Liver (tissue), 8 donors: ENCODE measurements at regions not wholly inside any gene's neighbourhood (a gene's known extent, or its start where the extent isn't known, plus 50 kb on each side); places are given as distances from the start of the nearest gene placed in this dataset.

Source experiments
- DNase-seq: peaks from one replicate; pipeline ENCODE4 v3.0.0-alpha.2; 2017; ENCODE audit warnings: low spot score
- H3K27ac ChIP-seq, 2 donors: one replicate each; pipeline ENCODE4 v1.7.0; 2013; ENCODE audit warnings: inconsistent platforms in 2 of 2, low read length in 2 of 2, control low read depth in 1 of 2, low read depth in 1 of 2, mild to moderate bottlenecking in 1 of 2
- H3K27me3 ChIP-seq, 4 donors: one replicate each; pipeline versions ENCODE4 v1.6.1 to v1.7.0; 2013; ENCODE audit warnings: low read length in 3 of 4, inconsistent platforms in 1 of 4, mild to moderate bottlenecking in 1 of 4, moderate library complexity in 1 of 4; ENCODE audit not compliant: control insufficient read depth in 4 of 4, insufficient read depth in 4 of 4
- H3K36me3 ChIP-seq, 4 donors: one replicate each; pipeline versions ENCODE4 v1.6.1 to v1.7.0; 2013; ENCODE audit warnings: low read length in 3 of 4, mild to moderate bottlenecking in 3 of 4, low read depth in 1 of 4, moderate library complexity in 1 of 4; ENCODE audit not compliant: control insufficient read depth in 4 of 4, insufficient read depth in 3 of 4
- H3K4me1 ChIP-seq, 4 donors: one replicate each; pipeline versions ENCODE4 v1.6.1 to v1.7.0; 2013; ENCODE audit warnings: low read length in 3 of 4, mild to moderate bottlenecking in 3 of 4, moderate library complexity in 1 of 4; ENCODE audit not compliant: control insufficient read depth in 4 of 4, insufficient read depth in 4 of 4
- H3K4me3 ChIP-seq, 3 donors: one replicate each; pipeline versions ENCODE4 v1.6.1 to v1.7.0; 2013; ENCODE audit warnings: low read length in 3 of 3, control low read depth in 1 of 3, low read depth in 1 of 3, mild to moderate bottlenecking in 1 of 3
- H3K9ac ChIP-seq, 2 donors: one replicate each; pipeline ENCODE4 v1.7.0; 2013; ENCODE audit warnings: low read length in 2 of 2, mild to moderate bottlenecking in 2 of 2, moderate library complexity in 2 of 2, control low read depth in 1 of 2, low read depth in 1 of 2
- H3K9me3 ChIP-seq, 4 donors: one replicate each; pipeline versions ENCODE4 v1.6.1 to v1.7.0; 2013; ENCODE audit warnings: low read length in 3 of 4; ENCODE audit not compliant: control insufficient read depth in 4 of 4
- EGR1 ChIP-seq, 2 donors: IDR thresholded peaks; 2 replicates each; pipeline ENCODE4 v1.6.1; 2016 to 2018; ENCODE audit warnings: antibody characterized with exemption in 2 of 2, low read depth in 2 of 2
- FOXA2 ChIP-seq: IDR thresholded peaks from 2 replicates; pipeline ENCODE4 v1.6.1; 2016; ENCODE audit warnings: antibody characterized with exemption
- GABPA ChIP-seq, 2 donors: IDR thresholded peaks in 1 of 2; conservative IDR thresholded peaks in 1 of 2; 2 replicates each; pipeline ENCODE4 v1.6.1; 2016; ENCODE audit warnings: antibody characterized with exemption in 2 of 2, mild to moderate bottlenecking in 1 of 2, moderate library complexity in 1 of 2
- HNF4G ChIP-seq: IDR thresholded peaks from 2 replicates; pipeline ENCODE4 v1.6.1; 2016; ENCODE audit warnings: antibody characterized with exemption
- JUND ChIP-seq, 2 donors: IDR thresholded peaks; 2 replicates each; pipeline ENCODE4 v1.6.1; 2016; ENCODE audit warnings: antibody characterized with exemption in 2 of 2
- NR2F2 ChIP-seq: IDR thresholded peaks from 2 replicates; pipeline ENCODE4 v1.6.1; 2016; ENCODE audit warnings: antibody characterized with exemption
- RAD21 ChIP-seq, 2 donors: IDR thresholded peaks; 2 replicates each; pipeline ENCODE4 v1.6.1; 2016; ENCODE audit warnings: antibody characterized with exemption in 2 of 2, mild to moderate bottlenecking in 2 of 2
- RXRA ChIP-seq, 2 donors: IDR thresholded peaks; 2 replicates each; pipeline ENCODE4 v1.6.1; 2017 to 2018; ENCODE audit warnings: antibody characterized with exemption in 2 of 2, mild to moderate bottlenecking in 1 of 2
- SP1 ChIP-seq: IDR thresholded peaks from 2 replicates; pipeline ENCODE4 v1.6.1; 2018; ENCODE audit warnings: antibody characterized with exemption, mild to moderate bottlenecking
- TAF1 ChIP-seq: conservative IDR thresholded peaks from 2 replicates; pipeline ENCODE4 v1.6.1; 2016; ENCODE audit warnings: antibody characterized with exemption, mild to moderate bottlenecking
- YY1 ChIP-seq: IDR thresholded peaks from 2 replicates; pipeline ENCODE4 v1.6.1; 2016; ENCODE audit warnings: antibody characterized with exemption, mild to moderate bottlenecking
- WGBS: extraction: QIAGEN DNeasy Blood & Tissue Kit; methylation state at CpG from one replicate; pipeline ENCODE4 v1.1.7; 2013; 5-methylcytosine and 5-hydroxymethylcytosine counted together
- TF ChIP-seq, protein P1 (sequence below): IDR thresholded peaks from 2 replicates; pipeline ENCODE4 v1.6.1; 2016; ENCODE audit warnings: antibody characterized with exemption
- TF ChIP-seq, protein P2 (sequence below): fragments of 150-350 bp; IDR thresholded peaks from 2 replicates; pipeline ENCODE4 v1.5.1; 2017; ENCODE audit warnings: improper control_type of control experiment, low read depth, low read length; ENCODE audit not compliant: missing input control
- TF ChIP-seq, protein P3 (sequence below): IDR thresholded peaks from 2 replicates; pipeline ENCODE4 v1.6.1; 2016; ENCODE audit warnings: antibody characterized with exemption
- TF ChIP-seq, protein P4 (sequence below): IDR thresholded peaks from 2 replicates; pipeline ENCODE4 v1.6.1; 2016; ENCODE audit warnings: antibody characterized with exemption, mild to moderate bottlenecking
- TF ChIP-seq, protein P5 (sequence below): IDR thresholded peaks from 2 replicates; pipeline ENCODE4 v1.6.1; 2016; ENCODE audit warnings: antibody characterized with exemption
- donor health status: healthy.
- donor health status: healthy.
- donor health status: healthy.
- donor health status: healthy.
- donor health status: healthy.

DNA sequence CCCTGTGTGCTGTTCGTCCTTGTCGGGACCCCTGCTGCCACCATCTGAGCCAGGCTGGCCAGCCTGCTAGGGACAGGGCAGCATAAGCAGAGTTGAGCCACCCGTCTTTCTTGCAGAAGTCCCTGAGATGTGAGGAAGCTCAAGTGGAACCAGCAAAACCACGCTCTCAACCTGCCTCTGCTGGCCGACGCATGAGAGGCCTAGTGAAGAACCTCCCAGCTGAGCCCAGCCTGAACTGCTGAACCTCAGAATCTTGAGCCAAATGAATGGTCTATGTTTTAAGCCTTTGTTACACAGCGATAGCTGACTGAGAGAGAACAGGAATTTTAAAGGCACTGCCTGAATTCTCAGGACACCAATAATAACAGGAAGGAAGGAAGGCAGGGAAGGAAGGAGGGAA is 98.9 kb upstream of the ADRA2C start:
- DNase-seq: no peak
- WGBS: 84% methylated on average over 7 of the region's 7 CpGs

DNA sequence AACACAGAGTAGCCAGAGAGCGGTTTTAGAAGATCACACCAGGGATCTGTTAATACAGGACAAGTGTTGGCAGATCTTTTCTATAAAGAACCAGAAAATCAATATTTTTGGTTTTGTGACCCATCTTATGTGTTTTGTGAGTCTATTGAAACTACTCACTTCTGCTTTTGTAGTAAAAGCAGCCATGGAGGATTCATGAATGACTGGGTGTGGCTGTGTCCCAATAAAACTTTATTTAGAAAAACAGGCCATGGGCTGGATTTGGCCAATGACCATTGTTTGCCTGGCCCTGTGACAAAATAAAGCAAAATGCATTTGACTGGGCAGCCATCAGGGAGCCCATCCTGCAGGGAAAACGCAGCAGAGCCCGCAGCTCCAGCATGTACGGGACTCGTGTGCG is 99.9 kb upstream of the ADRA2C start:
- Histone ChIP-seq H3K4me1 (no peaks in the 10 kb centered on the region), H3K4me3 (no peak overlapping the region), H3K9me3 (peaks cover 0 to 4% (median 2%) of the 10 kb centered on the region in 4 donors), H3K27ac (no peak overlapping the region), H3K27me3 (no peaks in the 10 kb centered on the region), H3K9ac (no peak overlapping the region), H3K36me3 (no peaks in the 10 kb centered on the region)
- no peak for DNase-seq
- 96% methylated on average over 6 of the region's 6 CpGs for WGBS
- TF ChIP-seq, protein P1, sequence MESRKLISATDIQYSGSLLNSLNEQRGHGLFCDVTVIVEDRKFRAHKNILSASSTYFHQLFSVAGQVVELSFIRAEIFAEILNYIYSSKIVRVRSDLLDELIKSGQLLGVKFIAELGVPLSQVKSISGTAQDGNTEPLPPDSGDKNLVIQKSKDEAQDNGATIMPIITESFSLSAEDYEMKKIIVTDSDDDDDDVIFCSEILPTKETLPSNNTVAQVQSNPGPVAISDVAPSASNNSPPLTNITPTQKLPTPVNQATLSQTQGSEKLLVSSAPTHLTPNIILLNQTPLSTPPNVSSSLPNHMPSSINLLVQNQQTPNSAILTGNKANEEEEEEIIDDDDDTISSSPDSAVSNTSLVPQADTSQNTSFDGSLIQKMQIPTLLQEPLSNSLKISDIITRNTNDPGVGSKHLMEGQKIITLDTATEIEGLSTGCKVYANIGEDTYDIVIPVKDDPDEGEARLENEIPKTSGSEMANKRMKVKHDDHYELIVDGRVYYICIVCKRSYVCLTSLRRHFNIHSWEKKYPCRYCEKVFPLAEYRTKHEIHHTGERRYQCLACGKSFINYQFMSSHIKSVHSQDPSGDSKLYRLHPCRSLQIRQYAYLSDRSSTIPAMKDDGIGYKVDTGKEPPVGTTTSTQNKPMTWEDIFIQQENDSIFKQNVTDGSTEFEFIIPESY: no peak
- TF ChIP-seq GABPA (IDR thresholded peaks at IDR 0.05 in 1 of 2, conservative IDR thresholded peaks at IDR 0.05 in 1 of 2) (no peak), HNF4G (no peak), NR2F2 (no peak), RXRA (IDR thresholded peaks at IDR 0.05) (no peak), EGR1 (IDR thresholded peaks at IDR 0.05; ENCODE audit: low read depth in 2 of 2) (no peak), RAD21 (IDR thresholded peaks at IDR 0.05) (no peak), SP1 (no peak)
- TF ChIP-seq, protein P2, sequence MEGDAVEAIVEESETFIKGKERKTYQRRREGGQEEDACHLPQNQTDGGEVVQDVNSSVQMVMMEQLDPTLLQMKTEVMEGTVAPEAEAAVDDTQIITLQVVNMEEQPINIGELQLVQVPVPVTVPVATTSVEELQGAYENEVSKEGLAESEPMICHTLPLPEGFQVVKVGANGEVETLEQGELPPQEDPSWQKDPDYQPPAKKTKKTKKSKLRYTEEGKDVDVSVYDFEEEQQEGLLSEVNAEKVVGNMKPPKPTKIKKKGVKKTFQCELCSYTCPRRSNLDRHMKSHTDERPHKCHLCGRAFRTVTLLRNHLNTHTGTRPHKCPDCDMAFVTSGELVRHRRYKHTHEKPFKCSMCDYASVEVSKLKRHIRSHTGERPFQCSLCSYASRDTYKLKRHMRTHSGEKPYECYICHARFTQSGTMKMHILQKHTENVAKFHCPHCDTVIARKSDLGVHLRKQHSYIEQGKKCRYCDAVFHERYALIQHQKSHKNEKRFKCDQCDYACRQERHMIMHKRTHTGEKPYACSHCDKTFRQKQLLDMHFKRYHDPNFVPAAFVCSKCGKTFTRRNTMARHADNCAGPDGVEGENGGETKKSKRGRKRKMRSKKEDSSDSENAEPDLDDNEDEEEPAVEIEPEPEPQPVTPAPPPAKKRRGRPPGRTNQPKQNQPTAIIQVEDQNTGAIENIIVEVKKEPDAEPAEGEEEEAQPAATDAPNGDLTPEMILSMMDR: no peak
- TF ChIP-seq, protein P3, sequence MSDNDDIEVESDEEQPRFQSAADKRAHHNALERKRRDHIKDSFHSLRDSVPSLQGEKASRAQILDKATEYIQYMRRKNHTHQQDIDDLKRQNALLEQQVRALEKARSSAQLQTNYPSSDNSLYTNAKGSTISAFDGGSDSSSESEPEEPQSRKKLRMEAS: no peak
- TF ChIP-seq, protein P4, sequence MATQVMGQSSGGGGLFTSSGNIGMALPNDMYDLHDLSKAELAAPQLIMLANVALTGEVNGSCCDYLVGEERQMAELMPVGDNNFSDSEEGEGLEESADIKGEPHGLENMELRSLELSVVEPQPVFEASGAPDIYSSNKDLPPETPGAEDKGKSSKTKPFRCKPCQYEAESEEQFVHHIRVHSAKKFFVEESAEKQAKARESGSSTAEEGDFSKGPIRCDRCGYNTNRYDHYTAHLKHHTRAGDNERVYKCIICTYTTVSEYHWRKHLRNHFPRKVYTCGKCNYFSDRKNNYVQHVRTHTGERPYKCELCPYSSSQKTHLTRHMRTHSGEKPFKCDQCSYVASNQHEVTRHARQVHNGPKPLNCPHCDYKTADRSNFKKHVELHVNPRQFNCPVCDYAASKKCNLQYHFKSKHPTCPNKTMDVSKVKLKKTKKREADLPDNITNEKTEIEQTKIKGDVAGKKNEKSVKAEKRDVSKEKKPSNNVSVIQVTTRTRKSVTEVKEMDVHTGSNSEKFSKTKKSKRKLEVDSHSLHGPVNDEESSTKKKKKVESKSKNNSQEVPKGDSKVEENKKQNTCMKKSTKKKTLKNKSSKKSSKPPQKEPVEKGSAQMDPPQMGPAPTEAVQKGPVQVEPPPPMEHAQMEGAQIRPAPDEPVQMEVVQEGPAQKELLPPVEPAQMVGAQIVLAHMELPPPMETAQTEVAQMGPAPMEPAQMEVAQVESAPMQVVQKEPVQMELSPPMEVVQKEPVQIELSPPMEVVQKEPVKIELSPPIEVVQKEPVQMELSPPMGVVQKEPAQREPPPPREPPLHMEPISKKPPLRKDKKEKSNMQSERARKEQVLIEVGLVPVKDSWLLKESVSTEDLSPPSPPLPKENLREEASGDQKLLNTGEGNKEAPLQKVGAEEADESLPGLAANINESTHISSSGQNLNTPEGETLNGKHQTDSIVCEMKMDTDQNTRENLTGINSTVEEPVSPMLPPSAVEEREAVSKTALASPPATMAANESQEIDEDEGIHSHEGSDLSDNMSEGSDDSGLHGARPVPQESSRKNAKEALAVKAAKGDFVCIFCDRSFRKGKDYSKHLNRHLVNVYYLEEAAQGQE: no peak
- TF ChIP-seq, protein P5, sequence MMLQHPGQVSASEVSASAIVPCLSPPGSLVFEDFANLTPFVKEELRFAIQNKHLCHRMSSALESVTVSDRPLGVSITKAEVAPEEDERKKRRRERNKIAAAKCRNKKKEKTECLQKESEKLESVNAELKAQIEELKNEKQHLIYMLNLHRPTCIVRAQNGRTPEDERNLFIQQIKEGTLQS: no peak

More for the DNA sequence above, 98.9 kb upstream of the ADRA2C start:
- no peaks in the 10 kb centered on the region for H3K4me1 ChIP-seq
- peaks cover 0 to 4% (median 2%) of the 10 kb centered on the region in 4 donors for H3K9me3 ChIP-seq
- H3K4me3 ChIP-seq: no peak overlapping the region
- H3K36me3 ChIP-seq: no peaks in the 10 kb centered on the region
- H3K27ac ChIP-seq: no peak overlapping the region
- H3K9ac ChIP-seq: no peak overlapping the region
- no peaks in the 10 kb centered on the region for H3K27me3 ChIP-seq
- TF ChIP-seq, protein P3: no peak
- TF ChIP-seq FOXA2 (no peak), RXRA (IDR thresholded peaks at IDR 0.05) (no peak), TAF1 (no peak), JUND (IDR thresholded peaks at IDR 0.05) (no peak), YY1 (no peak)
- TF ChIP-seq, protein P1: no peak
- TF ChIP-seq, protein P4: no peak
